SHP77 (cell line): ENCODE measurements at regions not wholly inside any gene's neighbourhood (a gene's known extent, or its start where the extent isn't known, plus 50 kb on each side); places are given as distances from the start of the nearest gene placed in this dataset.

Source experiments
- DNase-seq, 2 experiments: peaks; one replicate each; lab custom pipeline; 2025; lab: John Stamatoyannopoulos, UW

DNA sequence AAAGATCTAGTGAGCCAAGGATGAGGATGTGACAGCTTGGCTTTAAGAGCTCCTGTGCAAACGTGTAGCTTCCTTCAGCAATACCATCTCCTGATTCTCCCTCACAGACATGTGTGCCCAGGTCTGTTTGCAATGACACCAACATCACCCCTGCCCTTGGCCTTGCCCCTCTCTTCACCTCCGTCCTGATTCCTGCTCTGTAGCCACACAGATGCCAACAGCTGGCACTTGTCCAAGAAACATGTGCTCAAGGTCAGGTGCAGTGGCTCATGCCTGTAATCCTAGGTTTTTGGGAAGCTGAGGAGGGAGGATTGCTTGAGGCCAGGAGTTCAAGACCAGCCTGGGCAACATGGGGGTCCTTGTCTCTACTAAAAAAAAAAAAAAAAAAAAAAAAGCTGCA, 103.8 kb upstream of the CRHR1 start:
- DNase-seq = peak in 1 of 2 experiments; percentile 26

DNA sequence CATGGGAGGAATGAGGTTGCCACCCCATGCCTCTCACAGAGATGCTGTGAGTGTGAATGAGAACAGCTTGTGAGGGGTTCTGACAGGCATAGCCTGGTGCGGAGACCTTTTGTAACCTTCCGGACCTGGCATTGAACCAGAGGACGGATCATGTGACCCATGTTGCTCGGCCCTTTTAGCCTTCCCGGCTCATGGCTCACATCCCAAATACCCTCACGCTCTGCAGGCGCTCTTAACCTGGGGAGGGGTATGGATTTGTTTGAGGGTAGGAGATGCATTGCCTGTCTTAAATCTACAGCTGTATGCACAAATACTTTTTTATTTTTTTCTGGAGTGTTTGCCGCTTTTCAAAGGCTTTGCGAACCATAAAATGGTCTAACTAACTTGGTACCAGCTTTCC, 102.4 kb upstream of the CRHR1 start:
- DNase-seq = no peak

DNA sequence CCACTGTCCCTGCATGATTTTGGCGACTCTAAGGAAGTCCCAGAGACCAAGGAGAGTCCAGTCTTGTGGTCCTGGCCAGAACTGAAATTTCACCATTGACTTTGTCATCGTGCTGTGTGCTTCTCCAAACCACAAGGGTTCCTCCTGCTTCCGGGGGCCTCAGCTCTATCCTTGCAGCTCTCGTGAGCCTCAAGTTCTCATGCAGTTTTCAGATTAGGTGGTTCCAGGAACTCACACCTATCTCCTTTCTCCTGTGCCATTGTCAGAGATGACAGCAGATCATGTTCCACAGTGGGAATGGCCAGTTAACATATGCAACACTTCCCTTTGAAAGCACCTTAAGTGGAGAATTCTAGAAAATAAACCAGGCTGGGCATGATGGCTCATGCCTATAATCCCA, 97.9 kb upstream of the CRHR1 start:
- DNase-seq = no peak

- no peak for DNase-seq
These were observed 96.5 kb upstream of the CRHR1 start for GRCh38 chr17:45687594-45687993.

GRCh38 chr17:45688353-45688752, 95.8 kb upstream of the CRHR1 start:
- DNase-seq = no peak

GRCh38 chr17:45688820-45689219, 95.3 kb upstream of the CRHR1 start:
- DNase-seq = no peak

DNA sequence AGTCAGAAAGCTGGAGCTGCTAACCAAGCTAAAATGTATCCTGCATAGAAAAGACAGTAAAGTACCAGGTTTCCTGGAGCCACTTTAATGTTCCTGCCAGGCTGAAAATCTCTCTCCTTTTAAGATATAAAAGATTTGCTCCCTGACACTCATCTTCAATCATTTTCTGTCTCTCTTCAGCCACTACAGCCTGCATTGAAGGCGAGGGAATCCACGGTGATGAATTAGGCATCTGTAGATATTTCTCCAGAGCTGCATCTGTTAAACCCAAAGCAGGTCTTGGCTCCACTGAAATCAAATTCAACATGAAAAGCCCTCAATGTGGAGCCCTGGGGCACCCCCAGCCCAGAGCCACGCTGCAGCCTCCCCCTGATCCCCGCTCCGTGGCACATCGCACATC, 94.7 kb upstream of the CRHR1 start:
- no peak for DNase-seq

DNA sequence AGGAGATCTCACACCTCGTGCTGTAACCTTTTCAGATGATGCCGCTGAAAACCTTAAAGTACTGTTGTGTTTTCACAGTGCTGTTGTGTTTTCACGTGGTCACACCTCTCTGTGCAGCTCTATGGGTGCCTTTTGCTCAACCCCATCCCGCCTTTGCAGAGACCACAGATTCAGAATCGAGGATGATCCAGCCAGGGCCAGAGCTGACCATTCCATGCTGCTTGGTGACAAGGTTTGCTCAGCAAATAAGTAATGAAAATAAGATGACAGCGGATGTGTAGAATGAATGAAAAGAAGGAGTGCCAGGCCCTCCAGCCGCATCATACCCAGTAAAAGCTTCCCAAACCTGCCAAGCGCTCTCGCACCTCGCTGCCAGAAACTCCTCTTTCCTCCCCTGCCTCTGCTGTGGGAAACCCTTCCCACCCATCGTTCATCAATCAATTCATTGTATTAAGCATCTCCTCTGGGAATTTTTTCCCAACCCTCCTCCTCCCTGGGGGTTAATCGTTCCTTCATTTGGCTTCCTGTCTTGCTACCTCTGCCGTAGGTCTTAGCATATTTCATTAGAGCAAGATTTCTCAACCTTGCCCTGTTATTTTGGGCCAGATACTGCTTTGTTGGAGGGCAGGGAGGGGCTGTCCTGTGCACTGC, 93.4 kb upstream of the CRHR1 start:
- DNase-seq = no peak

GRCh38 chr17:45692661-45693060, 91.5 kb upstream of the CRHR1 start:
- no peak for DNase-seq

GRCh38 chr17:45693792-45694191, 90.3 kb upstream of the CRHR1 start:
- no peak for DNase-seq

DNA sequence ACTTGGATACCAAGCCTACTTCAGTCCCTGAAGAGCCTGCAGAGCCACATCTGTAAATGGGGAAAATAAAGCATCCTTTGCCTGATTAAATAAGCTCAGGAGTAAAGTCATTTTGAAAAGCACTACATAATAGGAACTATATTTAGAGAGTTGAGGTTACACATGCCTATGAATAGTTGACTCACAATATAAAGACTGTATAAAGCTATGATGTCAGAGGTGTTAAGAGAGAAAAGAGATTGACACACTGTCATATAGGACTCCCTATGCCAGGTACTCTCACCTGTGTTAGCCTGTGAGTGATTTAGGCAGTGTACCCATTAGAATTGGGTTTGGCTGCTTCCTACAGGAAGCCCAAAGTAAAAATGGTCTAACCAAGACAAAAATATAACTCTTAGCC, 87.7 kb upstream of the CRHR1 start:
- DNase-seq = no peak

GRCh38 chr17:45697076-45697475, 87.0 kb upstream of the CRHR1 start:
- DNase-seq = no peak

GRCh38 chr17:45700171-45701090, 83.7 kb upstream of the CRHR1 start:
- DNase-seq = peak in 1 of 2 experiments; percentile 55

DNA sequence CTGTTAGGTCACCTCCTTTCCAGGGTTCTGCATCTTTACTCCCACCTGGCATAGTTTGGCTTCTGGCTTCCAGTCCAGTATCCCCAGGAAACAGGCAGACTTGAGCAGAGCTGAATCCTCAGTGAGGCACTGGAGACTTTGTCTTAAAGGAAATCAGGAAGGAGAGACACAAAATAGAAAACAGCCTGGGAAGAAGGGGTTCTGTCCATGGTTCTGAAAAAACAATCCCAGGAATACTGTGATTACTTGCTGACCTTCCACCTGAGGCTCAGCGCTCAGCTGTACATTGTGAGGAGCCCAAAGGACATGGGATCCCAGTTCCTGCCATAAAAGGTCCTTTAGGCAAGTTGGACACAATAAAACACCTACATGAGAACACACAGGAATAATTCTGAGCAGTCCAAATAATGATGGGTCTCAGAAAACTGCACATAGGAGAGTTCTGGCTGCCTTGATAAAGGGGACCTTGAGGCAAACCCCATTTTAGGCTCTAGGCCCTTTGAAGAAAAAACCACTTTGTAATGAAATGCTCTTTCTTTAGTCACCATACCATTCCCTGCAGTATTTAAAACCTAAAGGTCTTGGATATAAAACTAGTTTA, 81.4 kb upstream of the CRHR1 start:
- no peak for DNase-seq

DNA sequence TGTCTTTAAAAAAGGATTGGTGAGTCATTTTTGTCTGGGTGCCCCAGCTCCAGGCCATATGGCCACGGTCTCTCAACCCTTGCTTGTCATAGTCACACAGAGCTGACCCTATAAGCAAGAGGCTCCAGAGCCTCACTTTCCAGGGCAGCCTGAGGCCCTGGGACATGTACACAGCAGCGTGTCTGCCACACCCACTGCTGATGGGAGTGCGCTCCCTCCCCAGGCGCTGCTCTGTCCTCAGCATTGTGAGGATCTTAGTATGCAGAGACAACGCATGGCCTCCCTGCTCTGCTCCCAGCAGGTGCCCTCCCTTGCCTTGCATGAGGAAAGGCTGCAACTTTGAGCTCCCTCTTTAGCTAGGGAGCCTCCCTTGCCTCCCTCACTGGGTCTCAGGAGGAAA, 80.8 kb upstream of the CRHR1 start:
- no peak for DNase-seq

GRCh38 chr17:45703806-45704205, 80.3 kb upstream of the CRHR1 start:
- DNase-seq = no peak

DNA sequence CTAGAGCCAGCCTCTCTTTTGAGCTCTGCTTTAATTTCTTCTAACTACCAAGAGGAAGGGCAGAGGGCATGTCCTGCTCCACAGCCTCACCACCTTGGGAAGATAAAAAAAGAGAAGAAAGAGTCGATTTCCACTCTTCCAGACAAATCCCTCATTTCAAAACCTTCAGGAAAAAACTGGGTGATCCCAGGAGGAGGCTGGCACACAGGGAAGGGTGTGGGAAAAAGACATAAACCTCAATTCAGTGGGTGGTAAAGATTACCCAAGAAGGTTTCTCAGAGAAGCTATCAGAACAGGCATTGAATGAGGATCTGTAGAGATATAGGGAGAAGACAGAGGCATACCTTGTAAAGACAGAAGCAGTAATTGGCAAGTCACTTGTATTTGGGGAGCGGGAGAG, 79.9 kb upstream of the CRHR1 start:
- DNase-seq = no peak

GRCh38 chr17:45705123-45706009, 78.8 kb upstream of the CRHR1 start:
- DNase-seq = peak; percentile 20 to 37

GRCh38 chr17:45706033-45706432, 78.1 kb upstream of the CRHR1 start:
- DNase-seq = no peak

DNA sequence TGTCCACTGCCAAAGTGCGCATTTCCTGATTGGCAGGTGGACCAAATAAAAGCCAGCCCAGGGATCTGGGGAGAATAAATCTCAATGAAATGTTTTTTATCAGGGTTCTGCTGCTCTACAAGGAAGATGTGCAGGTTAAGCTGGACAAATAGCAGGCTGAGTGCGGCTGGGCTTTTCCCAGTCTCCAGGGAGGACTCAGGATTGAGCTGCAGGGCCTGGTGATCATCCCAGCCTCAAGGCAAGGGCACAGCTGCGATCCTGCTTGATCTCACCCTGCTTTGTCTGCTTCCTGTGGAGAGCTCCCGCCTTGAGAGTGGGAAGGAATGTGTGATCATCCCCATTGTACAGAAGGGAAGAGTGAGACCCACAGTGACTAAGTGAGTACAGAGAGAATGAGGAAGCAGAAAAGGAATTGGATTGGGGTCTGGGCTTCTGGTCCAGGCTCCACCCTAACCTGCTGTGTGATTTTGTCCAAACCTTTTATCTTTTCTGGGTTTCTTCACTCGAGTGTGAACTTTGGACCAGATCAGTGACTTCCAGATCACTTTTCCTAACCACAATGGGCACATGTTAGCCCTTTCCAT, 75.3 kb upstream of the CRHR1 start:
- DNase-seq = no peak

DNA sequence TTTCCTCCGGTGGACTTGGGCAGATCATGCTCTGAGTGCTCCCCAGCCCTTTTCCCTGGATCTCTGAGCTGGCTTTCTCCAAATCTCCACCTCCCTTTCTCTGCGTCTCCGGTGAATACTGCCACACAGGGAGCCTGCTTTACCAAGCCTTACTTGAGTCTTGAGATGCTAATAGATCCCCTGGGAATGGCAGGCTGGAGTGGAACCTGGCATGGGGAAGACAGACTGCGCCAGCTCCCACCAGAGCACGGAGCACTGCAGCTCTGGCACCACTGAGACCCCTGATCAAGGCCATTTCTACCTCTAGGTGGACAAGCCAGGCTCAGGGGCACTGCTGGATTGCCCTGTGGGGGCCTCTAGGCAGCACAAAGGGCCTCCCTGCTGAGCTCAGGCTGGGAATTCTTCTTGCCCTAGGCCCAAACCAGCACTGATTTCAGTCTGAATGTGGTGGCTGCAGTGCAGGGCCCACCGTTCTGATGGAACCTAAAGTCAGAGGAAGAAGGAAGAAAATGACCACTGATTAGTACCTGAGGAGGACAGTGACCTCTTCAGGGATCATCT, 74.3 kb upstream of the CRHR1 start:
- DNase-seq = no peak
